Activated naive CD4-positive, alpha-beta T cell treated with anti-CD3 and anti-CD28 coated beads, Interleukin-2, amount 50 U/mL, for 72 hours (primary cell): ENCODE measurements at regions not wholly inside any gene's neighbourhood (a gene's known extent, or its start where the extent isn't known, plus 50 kb on each side); places are given as distances from the start of the nearest gene placed in this dataset.
"Not testable (repeated sequence)": the region's sequence is repeated elsewhere in the genome, so short reads cannot be mapped to it uniquely, and the experiment has no call there.

Source experiments
- ATAC-seq, 2 donors: fragments of 150-1000 bp; cut with Tn5 transposase; 2 replicates each; pipeline ENCODE4 v1.10.0; 2021; ENCODE audit warnings: mild to moderate bottlenecking in 2 of 2, moderate library complexity in 2 of 2
- DNase-seq, 2 donors: peaks; one replicate each; pipeline ENCODE4 v3.0.0; 2021 to 2022; ENCODE audit warnings: low spot score in 2 of 2
- H3K27ac Mint-ChIP-seq, 2 donors: one replicate each; pipeline ENCODE4 v1.8.0; 2022; ENCODE audit warnings: mild to moderate bottlenecking in 2 of 2, mixed read lengths in 2 of 2
- H3K36me3 Mint-ChIP-seq, 2 donors: one replicate each; pipeline ENCODE4 v1.8.0; 2022; ENCODE audit warnings: mixed read lengths in 2 of 2
- H3K9me3 Mint-ChIP-seq, 2 donors: one replicate each; pipeline ENCODE4 v1.8.0; 2022; ENCODE audit warnings: mixed read lengths in 2 of 2

GRCh38 chr10:36017137-36017536, 375.0 kb upstream of the FZD8 start:
- ATAC-seq (no peak), DNase-seq (no peak)
- no peak overlapping the region for H3K27ac Mint-ChIP-seq
- H3K36me3 Mint-ChIP-seq = no peaks in the 10 kb centered on the region
- H3K9me3 Mint-ChIP-seq = peaks cover 7 to 8% of the 10 kb centered on the region in 2 donors

DNA sequence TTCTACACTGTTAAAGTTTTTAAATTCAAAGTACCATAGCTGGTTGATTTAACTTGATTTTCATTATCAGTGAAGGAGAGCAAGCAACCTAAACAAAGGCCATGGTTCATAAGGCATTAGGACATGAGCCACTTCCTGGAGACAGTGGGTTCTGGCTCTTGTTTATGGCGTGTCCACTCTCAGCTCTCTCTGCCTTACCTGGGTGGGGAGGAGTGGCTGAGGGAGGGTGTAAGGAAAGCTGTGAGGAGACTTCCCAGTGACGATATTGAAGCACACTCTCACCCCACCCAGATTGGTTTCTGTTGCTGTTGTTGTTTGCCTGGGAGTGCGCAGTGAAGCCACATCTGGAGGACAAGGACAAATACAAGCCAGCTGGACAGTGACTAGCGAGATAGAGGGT, 365.3 kb upstream of the FZD8 start:
- Mint-ChIP-seq H3K9me3 (peaks cover 4 to 11% of the 10 kb centered on the region in 2 donors), H3K36me3 (no peaks in the 10 kb centered on the region), H3K27ac (no peak overlapping the region)
- ATAC-seq (no peak), DNase-seq (no peak)

- no peak overlapping the region for H3K27ac Mint-ChIP-seq
These were observed 361.6 kb upstream of the FZD8 start for GRCh38 chr10:36003688-36004087.

DNA sequence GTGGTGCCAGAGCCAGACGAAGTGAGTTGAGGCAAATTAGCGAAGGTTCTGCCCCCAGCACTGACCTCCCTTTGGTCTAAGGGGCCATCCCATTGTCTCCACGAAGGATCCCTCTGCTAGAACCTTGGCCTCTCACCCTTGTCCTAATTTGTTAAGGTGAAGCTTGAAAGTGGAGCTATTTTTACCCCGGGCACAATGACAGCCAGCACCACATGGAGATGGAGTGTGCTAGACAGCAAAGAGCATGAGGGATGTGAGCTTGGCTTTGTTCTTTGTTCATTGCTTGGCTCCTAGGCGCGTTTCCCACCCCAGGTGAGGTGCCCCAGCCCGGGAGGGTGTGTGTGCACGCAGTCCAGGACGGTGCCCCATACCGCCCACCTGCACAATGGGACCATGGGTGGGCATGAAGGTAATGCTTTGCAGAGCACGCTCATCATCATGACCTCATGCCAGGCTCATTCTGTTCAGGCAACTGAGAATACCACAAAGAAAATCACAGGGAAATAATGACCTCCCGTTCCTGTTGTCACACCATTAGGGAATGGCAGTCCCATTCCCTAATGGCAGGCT, 361.0 kb upstream of the FZD8 start:
- no peak for ATAC-seq
- H3K9me3 Mint-ChIP-seq = peaks cover 12 to 19% of the 10 kb centered on the region in 2 donors
- no peak overlapping the region for H3K27ac Mint-ChIP-seq
- H3K36me3 Mint-ChIP-seq = no peaks in the 10 kb centered on the region
- no peak for DNase-seq

More at GRCh38 chr10:36003688-36004087, 361.6 kb upstream of the FZD8 start:
- Mint-ChIP-seq H3K36me3 (no peaks in the 10 kb centered on the region), H3K9me3 (peaks cover 12 to 19% of the 10 kb centered on the region in 2 donors)
- ATAC-seq (no peak), DNase-seq (no peak)

DNA sequence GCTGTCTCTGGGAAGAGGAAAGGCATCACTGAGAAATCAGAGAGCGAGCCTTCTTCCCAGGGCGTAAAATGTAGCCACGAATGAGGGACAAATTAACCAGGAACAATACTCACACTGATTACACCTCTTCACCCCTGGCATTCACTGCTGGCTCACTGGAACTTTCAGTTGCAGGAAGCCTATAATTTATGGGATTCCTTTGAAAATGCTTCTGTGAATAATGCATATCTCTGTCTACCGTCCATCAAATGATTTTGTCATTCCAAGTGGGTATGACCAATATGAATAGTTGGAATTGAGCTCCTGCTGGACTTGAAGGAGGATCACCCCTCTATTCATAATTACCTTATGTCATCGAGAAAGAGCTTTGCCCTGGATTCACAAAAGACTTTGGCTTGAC, 360.3 kb upstream of the FZD8 start:
- Mint-ChIP-seq H3K9me3 (peaks cover 13 to 19% of the 10 kb centered on the region in 2 donors), H3K36me3 (no peaks in the 10 kb centered on the region), H3K27ac (no peak overlapping the region)
- ATAC-seq (no peak), DNase-seq (no peak)

DNA sequence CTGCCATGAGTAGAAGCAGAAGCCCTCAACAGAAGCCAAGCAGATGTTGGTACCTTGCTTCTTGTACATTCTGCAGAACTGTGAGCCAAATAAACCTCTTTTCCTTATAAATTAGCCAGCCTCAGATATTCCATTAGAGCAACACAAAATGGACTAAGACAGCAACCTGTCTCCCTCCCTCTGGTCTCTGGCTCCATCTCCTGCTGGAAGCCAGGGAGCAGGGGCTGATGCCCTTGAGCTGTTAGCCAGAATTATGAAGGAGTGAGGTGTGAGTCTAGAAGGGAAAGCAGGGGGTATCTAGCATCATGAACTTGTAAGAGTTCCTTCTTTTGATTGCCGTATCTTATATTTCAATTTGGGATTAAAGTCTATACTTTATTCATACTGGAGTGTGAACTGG, 358.7 kb upstream of the FZD8 start:
- not testable (repeated sequence) for DNase-seq, ATAC-seq, H3K27ac Mint-ChIP-seq, H3K36me3 Mint-ChIP-seq
- H3K9me3 Mint-ChIP-seq = peaks cover 17 to 19% of the 10 kb centered on the region in 2 donors

DNA sequence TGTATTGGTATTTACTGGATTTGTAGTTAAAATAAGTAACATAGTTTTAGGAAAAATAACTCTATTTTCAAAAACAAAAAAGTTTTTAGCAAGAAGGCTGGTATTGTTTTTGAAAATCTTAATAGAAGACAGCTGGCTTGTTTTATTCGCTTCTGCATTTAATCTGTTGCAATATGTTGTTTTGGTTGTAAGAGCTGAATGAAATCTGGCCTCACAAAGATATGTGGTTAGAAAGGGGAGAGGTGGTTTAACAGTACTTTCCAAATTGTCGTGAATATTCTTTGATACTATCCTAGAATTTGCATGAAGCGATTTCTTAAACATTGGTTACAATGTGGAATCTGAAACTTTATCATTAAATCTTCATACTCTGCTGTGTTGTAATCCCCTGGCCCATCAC, 355.9 kb upstream of the FZD8 start:
- no peaks in the 10 kb centered on the region for H3K36me3 Mint-ChIP-seq
- ATAC-seq = no peak
- DNase-seq = no peak
- H3K9me3 Mint-ChIP-seq = peaks cover 13% of the 10 kb centered on the region in 2 donors
- H3K27ac Mint-ChIP-seq = no peak overlapping the region

DNA sequence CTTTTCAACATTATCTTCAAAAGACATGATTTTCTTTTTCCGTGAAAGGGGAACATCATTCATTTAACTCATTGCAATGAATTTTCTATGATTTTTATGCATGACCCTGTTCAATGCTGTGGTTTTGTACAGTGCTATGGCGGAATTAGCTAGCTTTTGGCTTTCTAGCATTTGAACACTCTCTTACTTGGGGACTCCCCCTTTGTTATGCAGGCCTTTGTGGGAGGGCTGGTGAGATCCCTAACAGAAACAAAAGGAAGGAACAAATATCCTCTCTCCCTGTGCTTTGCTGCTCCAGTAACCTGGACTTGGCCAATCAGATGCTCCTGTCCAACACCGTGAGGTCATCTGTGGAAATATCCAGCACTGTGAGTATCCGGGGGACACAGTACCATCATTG, 353.4 kb upstream of the FZD8 start:
- DNase-seq (no peak), ATAC-seq (no peak)
- H3K27ac Mint-ChIP-seq = no peak overlapping the region
- H3K36me3 Mint-ChIP-seq = no peaks in the 10 kb centered on the region
- peaks cover 0 to 6% of the 10 kb centered on the region in 2 donors for H3K9me3 Mint-ChIP-seq

- DNase-seq = no peak
- Mint-ChIP-seq H3K9me3 (peaks cover 5 to 7% of the 10 kb centered on the region in 2 donors), H3K36me3 (no peaks in the 10 kb centered on the region), H3K27ac (no peak overlapping the region)
- ATAC-seq = no peak
These were observed 351.8 kb upstream of the FZD8 start for GRCh38 chr10:35993591-35994515.

- DNase-seq = no peak
- ATAC-seq = no peak
- Mint-ChIP-seq H3K36me3 (no peaks in the 10 kb centered on the region), H3K9me3 (peaks cover 6 to 7% of the 10 kb centered on the region in 2 donors), H3K27ac (no peak overlapping the region)
These were observed 350.0 kb upstream of the FZD8 start for GRCh38 chr10:35992107-35992506.

DNA sequence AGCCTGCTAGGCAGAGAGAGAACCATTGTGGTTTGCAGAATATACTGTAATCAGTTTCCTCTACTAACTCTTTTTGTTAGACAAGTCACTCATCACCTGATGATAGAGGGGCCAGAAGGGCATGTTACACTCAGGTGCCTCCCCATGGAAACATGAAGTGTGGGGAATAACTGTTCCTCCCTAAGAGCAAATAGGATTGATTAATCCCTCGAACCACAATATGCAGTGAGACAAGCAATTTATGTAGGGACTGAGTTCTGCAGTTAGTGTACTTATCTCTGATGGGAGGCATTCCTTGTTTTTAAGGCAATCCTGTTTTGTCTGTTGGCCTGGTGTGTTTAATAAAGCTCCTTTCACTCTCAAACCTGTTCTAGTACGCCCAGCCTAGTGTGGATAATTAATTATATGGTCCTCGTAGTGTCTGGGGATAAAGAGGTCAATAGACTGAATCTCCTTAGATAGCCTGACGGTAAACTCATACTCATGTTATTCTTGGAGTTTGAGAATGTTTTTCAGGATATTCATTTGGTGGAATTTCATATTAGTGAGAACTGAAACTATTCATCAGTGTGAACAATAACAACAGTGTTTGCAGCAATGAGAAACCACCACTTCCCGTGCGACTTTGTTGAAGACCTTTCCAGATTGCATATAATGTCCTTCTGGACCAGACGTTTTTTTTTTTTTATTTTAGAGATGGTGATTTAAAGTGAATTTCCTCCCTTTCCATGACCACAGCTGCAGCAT, 344.8 kb upstream of the FZD8 start:
- H3K36me3 Mint-ChIP-seq = no peaks in the 10 kb centered on the region
- peaks cover 8 to 10% of the 10 kb centered on the region in 2 donors for H3K9me3 Mint-ChIP-seq
- no peak for DNase-seq
- no peak for ATAC-seq
- no peak overlapping the region for H3K27ac Mint-ChIP-seq

DNA sequence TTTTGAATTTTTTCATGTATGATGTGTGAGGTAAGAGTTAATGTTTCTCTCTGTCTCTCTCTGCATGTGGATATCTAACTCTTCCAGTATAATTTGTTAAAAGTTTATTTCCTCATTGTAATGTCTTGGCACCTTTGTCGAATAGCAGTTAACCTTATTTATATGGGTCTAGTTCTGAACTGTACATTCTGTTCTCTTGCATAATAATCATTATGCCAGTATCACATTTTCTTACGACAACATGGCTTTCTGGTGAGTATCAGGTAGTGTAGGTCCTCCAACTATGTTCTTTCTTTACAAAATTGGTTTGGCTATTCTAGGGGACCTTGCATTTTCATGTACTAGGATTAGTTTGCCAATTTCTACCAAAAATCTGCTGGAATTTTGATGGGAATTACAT, 337.0 kb upstream of the FZD8 start:
- no peak overlapping the region for H3K27ac Mint-ChIP-seq
- DNase-seq (no peak), ATAC-seq (no peak)
- peaks cover 3% of the 10 kb centered on the region in 2 donors for H3K9me3 Mint-ChIP-seq
- H3K36me3 Mint-ChIP-seq = no peaks in the 10 kb centered on the region

- H3K9me3 Mint-ChIP-seq = peaks cover 0 to 19% of the 10 kb centered on the region in 2 donors
- not testable (repeated sequence) for H3K27ac Mint-ChIP-seq, ATAC-seq, H3K36me3 Mint-ChIP-seq, DNase-seq
These were observed 332.0 kb upstream of the FZD8 start for GRCh38 chr10:35973912-35974591.

- H3K9me3 Mint-ChIP-seq = peaks cover 0 to 19% of the 10 kb centered on the region in 2 donors
These were observed 330.2 kb upstream of the FZD8 start for GRCh38 chr10:35972275-35972674.

GRCh38 chr10:35971397-35971796, 329.3 kb upstream of the FZD8 start:
- ATAC-seq = no peak
- no peak for DNase-seq
- H3K27ac Mint-ChIP-seq = no peak overlapping the region
- H3K9me3 Mint-ChIP-seq = peaks cover 5 to 23% of the 10 kb centered on the region in 2 donors
- no peaks in the 10 kb centered on the region for H3K36me3 Mint-ChIP-seq

More at GRCh38 chr10:35972275-35972674, 330.2 kb upstream of the FZD8 start:
- H3K27ac Mint-ChIP-seq = no peak overlapping the region
- no peaks in the 10 kb centered on the region for H3K36me3 Mint-ChIP-seq
- ATAC-seq (no peak), DNase-seq (no peak)

- H3K27ac Mint-ChIP-seq = no peak overlapping the region
- DNase-seq = no peak
- peaks cover 7 to 8% of the 10 kb centered on the region in 2 donors for H3K36me3 Mint-ChIP-seq
- H3K9me3 Mint-ChIP-seq = peaks cover 20 to 22% of the 10 kb centered on the region in 2 donors
- ATAC-seq = no peak
These were observed 321.6 kb upstream of the FZD8 start for GRCh38 chr10:35963685-35964084.
